ENCODE measurements at regions not wholly inside any gene's neighbourhood (a gene's known extent, or its start where the extent isn't known, plus 50 kb on each side); places are given as distances from the start of the nearest gene placed in this dataset.
"Not testable (repeated sequence)": the region's sequence is repeated elsewhere in the genome, so short reads cannot be mapped to it uniquely, and the experiment has no call there.

- TF ChIP-seq CTCF (IDR thresholded peaks at IDR 0.05; ENCODE audit: insufficient read depth, low read length, poor library complexity, severe bottlenecking); EZH2phosphoT487 (conservative IDR thresholded peaks at IDR 0.05; ENCODE audit: low read length): not testable (repeated sequence)
These were observed 456.5 kb upstream of the TMEM132C start for GRCh38 chr12:127810459-127810858.
